PC-3 (cell line): ENCODE measurements at regions not wholly inside any gene's neighbourhood (a gene's known extent, or its start where the extent isn't known, plus 50 kb on each side); places are given as distances from the start of the nearest gene placed in this dataset.

ENCODE experiments used
- ATAC-seq: fragments of 200-7000 bp; cut with Tn5 transposase; 2 replicates; pipeline ENCODE4 v1.9.1; 2020; ENCODE audit warnings: mild to moderate bottlenecking, moderate library complexity
- BruUV-seq: library from RNA; stranded (reverse); fragments of 400-500 nt; replicated peaks from 2 replicates; lab custom pipeline; 2021; lab: Mats Ljungman, UMichigan
- CTCF ChIA-PET: fragments of 300-600 bp; sonication (Branson Sonifier 250); formaldehyde crosslinking; loops from one replicate; lab custom pipeline; 2022; ENCODE audit warnings: antibody characterized with exemption; lab: Charles Lee
- POLR2A ChIA-PET: fragments of 300-600 bp; sonication (Branson Sonifier 250); formaldehyde crosslinking; loops from one replicate; lab custom pipeline; 2022; ENCODE audit warnings: antibody characterized with exemption; ENCODE audit not compliant: unreplicated experiment; lab: Charles Lee
- DNase-seq: peaks from one replicate; pipeline ENCODE4 v3.0.0-alpha.2; 2015
- H2AFZ ChIP-seq: fragments of 300-600 bp; sonication (generic); 2 replicates; pipeline ENCODE4 v1.6.0; 2016; ENCODE audit warnings: antibody characterized with exemption, low read length
- H3F3A ChIP-seq: fragments of 300-600 bp; sonication (generic); one replicate; pipeline ENCODE4 v1.6.0; 2017; ENCODE audit warnings: antibody characterized with exemption, low read length, control low read depth, mild to moderate bottlenecking; ENCODE audit not compliant: unreplicated experiment
- H3K27ac ChIP-seq: fragments of 300-600 bp; sonication (generic); 2 replicates; pipeline ENCODE4 v1.5.1; 2016; ENCODE audit warnings: mild to moderate bottlenecking, low read length
- H3K27me3 ChIP-seq: fragments of 300-600 bp; sonication (generic); 2 replicates; pipeline ENCODE4 v1.6.1; 2016; ENCODE audit warnings: low read length, mixed read lengths
- H3K36me3 ChIP-seq: fragments of 300-600 bp; sonication (generic); 2 replicates; pipeline ENCODE4 v1.6.1; 2016; ENCODE audit warnings: low read depth, mixed run types, low read length, mixed read lengths
- H3K4me1 ChIP-seq: fragments of 300-600 bp; sonication (generic); 2 replicates; pipeline ENCODE4 v1.5.1; 2016; ENCODE audit warnings: low read length; ENCODE audit not compliant: insufficient read depth
- H3K4me2 ChIP-seq: fragments of 300-600 bp; sonication (generic); 2 replicates; pipeline ENCODE4 v1.6.0; 2016; ENCODE audit warnings: low read length
- H3K4me3 ChIP-seq: fragments of 300-600 bp; sonication (generic); 2 replicates; pipeline ENCODE4 v1.5.1; 2016; ENCODE audit warnings: mild to moderate bottlenecking, low read length, mixed read lengths
- H3K79me2 ChIP-seq: fragments of 300-600 bp; sonication (generic); 2 replicates; pipeline ENCODE4 v1.6.1; 2017; ENCODE audit warnings: low read length, mixed read lengths
- H3K9ac ChIP-seq: fragments of 300-600 bp; sonication (generic); 2 replicates; pipeline ENCODE4 v1.6.0; 2016; ENCODE audit warnings: mild to moderate bottlenecking, low read length
- H3K9me2 ChIP-seq: fragments of 300-600 bp; sonication (generic); replicated peaks from 2 replicates; pipeline ENCODE4 v1.6.1; 2016; ENCODE audit warnings: mixed run types, low read length, mixed read lengths
- H3K9me3 ChIP-seq: fragments of 300-600 bp; sonication (generic); 2 replicates; pipeline ENCODE4 v1.6.1; 2016; ENCODE audit warnings: low read length, mixed read lengths
- H4K20me1 ChIP-seq: fragments of 300-600 bp; sonication (generic); 2 replicates; pipeline ENCODE4 v1.6.1; 2016; ENCODE audit warnings: low read length, mixed read lengths
- CTCF ChIP-seq: fragments of 300-600 bp; sonication (generic); conservative IDR thresholded peaks from 2 replicates; pipeline ENCODE4 v1.5.1; 2017; ENCODE audit warnings: antibody characterized with exemption, low read depth, mild to moderate bottlenecking, low read length
- EZH2 ChIP-seq: fragments of 300-600 bp; sonication (generic); IDR thresholded peaks from one replicate; pipeline ENCODE4 v1.6.1; 2017; ENCODE audit warnings: antibody characterized with exemption, mild to moderate bottlenecking, low read length; ENCODE audit not compliant: unreplicated experiment
- EZH2phosphoT487 ChIP-seq: fragments of 300-600 bp; sonication (generic); IDR thresholded peaks from 2 replicates; pipeline ENCODE4 v1.6.1; 2018; ENCODE audit warnings: mild to moderate bottlenecking, antibody characterized with exemption, low read length, borderline replicate concordance
- intact Hi-C: fragments of 100-400 bp; cut with micrococcal nuclease; formaldehyde crosslinking; loops from 2 replicates; pipeline ENCODE4 v1.9.0; 2023

GRCh38 chr5:6877986-6878828 lies 165.0 kb downstream of the TENT4A start:
- Histone ChIP-seq H2AFZ (no peak overlapping the region), H3K9me2 (no peaks in the 10 kb centered on the region), H3K36me3 (no peaks in the 10 kb centered on the region), H3F3A (no peaks in the 10 kb centered on the region), H3K9ac (no peak overlapping the region), H3K4me2 (no peak overlapping the region), H3K27ac (no peak overlapping the region), H4K20me1 (no peaks in the 10 kb centered on the region), H3K27me3 (peaks cover 49% of the 10 kb centered on the region), H3K79me2 (no peaks in the 10 kb centered on the region), H3K9me3 (no peaks in the 10 kb centered on the region), H3K4me3 (no peak overlapping the region), H3K4me1 (no peaks in the 10 kb centered on the region; the same call in 1 of the 2 replicates)
- POLR2A ChIA-PET = no interaction called here
- intact Hi-C loops = no loop called here
- TF ChIP-seq EZH2 (no peak), CTCF (no peak), EZH2phosphoT487 (no peak)
- no TSS peak for BruUV-seq
- CTCF ChIA-PET = no interaction called here
- ATAC-seq = no peak
- no peak for DNase-seq

- peaks cover 23% of the 10 kb centered on the region for H3K27me3 ChIP-seq
- ATAC-seq (no peak), DNase-seq (no peak)
- no peaks in the 10 kb centered on the region for H3F3A ChIP-seq
- H3K4me3 ChIP-seq = no peak overlapping the region
- H3K9me2 ChIP-seq = no peaks in the 10 kb centered on the region
- no peak overlapping the region for H3K4me2 ChIP-seq
- no peak overlapping the region for H3K27ac ChIP-seq
- peaks cover 19% of the 10 kb centered on the region for H3K9me3 ChIP-seq
- H3K4me1 ChIP-seq = no peaks in the 10 kb centered on the region
- intact Hi-C loops = no loop called here
- no peaks in the 10 kb centered on the region for H3K36me3 ChIP-seq
- H3K9ac ChIP-seq = no peak overlapping the region
- no peaks in the 10 kb centered on the region for H4K20me1 ChIP-seq
- H2AFZ ChIP-seq = no peak overlapping the region
- TF ChIP-seq EZH2 (no peak), CTCF (no peak), EZH2phosphoT487 (no peak)
- no peaks in the 10 kb centered on the region for H3K79me2 ChIP-seq
- CTCF ChIA-PET = no interaction called here
- POLR2A ChIA-PET = no interaction called here
- no TSS peak for BruUV-seq
Measured at GRCh38 chr5:6885581-6885980, 172.3 kb downstream of the TENT4A start.

GRCh38 chr5:6886866-6887265 lies 173.6 kb downstream of the TENT4A start:
- Histone ChIP-seq H3K4me3 (no peak overlapping the region), H3K36me3 (no peaks in the 10 kb centered on the region), H3K27ac (no peak overlapping the region), H3K9ac (no peak overlapping the region), H3K27me3 (peaks cover 23% of the 10 kb centered on the region; the same call in 1 of the 2 replicates), H3K9me2 (no peaks in the 10 kb centered on the region), H2AFZ (no peak overlapping the region), H4K20me1 (no peaks in the 10 kb centered on the region), H3K4me1 (no peaks in the 10 kb centered on the region), H3K9me3 (peaks cover 19% of the 10 kb centered on the region), H3K4me2 (no peak overlapping the region), H3F3A (no peaks in the 10 kb centered on the region), H3K79me2 (no peaks in the 10 kb centered on the region)
- ChIA-PET POLR2A (no interaction called here), CTCF (no interaction called here)
- intact Hi-C loops = no loop called here
- no peak for DNase-seq
- no peak for TF ChIP-seq CTCF
- TF ChIP-seq EZH2 = no peak
- no peak for TF ChIP-seq EZH2phosphoT487
- ATAC-seq = no peak
- BruUV-seq = no TSS peak
